ENCODE measurements at regions not wholly inside any gene's neighbourhood (a gene's known extent, or its start where the extent isn't known, plus 50 kb on each side); places are given as distances from the start of the nearest gene placed in this dataset.
"Not testable (repeated sequence)": the region's sequence is repeated elsewhere in the genome, so short reads cannot be mapped to it uniquely, and the experiment has no call there.

- not testable (repeated sequence) for H3K27me3 ChIP-seq (ENCODE audit: control insufficient read depth, insufficient read depth, low read length); H3K4me1 ChIP-seq (ENCODE audit: control insufficient read depth, insufficient read depth, low read length)
Observed at GRCh38 chr7:149930374-149931068, 56.8 kb downstream of the ATP6V0E2 start.

GRCh38 chr7:149933776-149934175 lies 60.0 kb downstream of the ATP6V0E2 start:
- not testable (repeated sequence) for H3K9ac ChIP-seq (ENCODE audit: low read depth, low read length); H3K9me3 ChIP-seq (ENCODE audit: control insufficient read depth, insufficient read depth, low read length)

More at GRCh38 chr7:149930374-149931068, 56.8 kb downstream of the ATP6V0E2 start:
- not testable (repeated sequence) for H3K27ac ChIP-seq (ENCODE audit: low read depth, low read length); H3K36me3 ChIP-seq (ENCODE audit: control insufficient read depth, insufficient read depth, low read length); H3K9me3 ChIP-seq (ENCODE audit: control insufficient read depth, insufficient read depth, low read length); H3K9ac ChIP-seq (ENCODE audit: low read depth, low read length); H3K4me3 ChIP-seq (ENCODE audit: low read depth, low read length)

DNA sequence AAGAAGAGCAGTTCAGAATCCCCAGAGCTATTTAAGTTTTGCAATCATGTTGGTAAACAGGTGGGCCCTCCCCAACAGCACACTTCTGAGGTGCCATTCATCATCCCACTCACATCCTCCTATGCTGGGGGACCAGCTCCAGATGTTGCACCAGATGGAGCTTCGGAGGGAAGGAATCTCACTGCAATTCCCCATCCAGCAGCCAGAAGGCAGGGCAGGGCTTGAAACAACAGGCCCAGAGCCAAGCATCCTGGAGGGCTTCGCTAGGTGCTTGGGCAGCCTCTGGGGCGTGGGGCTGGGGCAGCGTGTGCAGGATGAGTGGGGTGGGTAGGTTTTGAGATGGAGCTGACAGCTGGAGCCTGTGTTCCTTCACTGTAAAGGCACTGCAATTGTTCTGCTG lies 73.6 kb downstream of the ATP6V0E2 start:
- H3K4me1 ChIP-seq (ENCODE audit: control insufficient read depth, insufficient read depth, low read length); H3K36me3 ChIP-seq (ENCODE audit: control insufficient read depth, insufficient read depth, low read length); H3K27me3 ChIP-seq (ENCODE audit: control insufficient read depth, insufficient read depth, low read length); H3K4me3 ChIP-seq (ENCODE audit: low read depth, low read length); H3K9me3 ChIP-seq (ENCODE audit: control insufficient read depth, insufficient read depth, low read length); H3K9ac ChIP-seq (ENCODE audit: low read depth, low read length); H3K27ac ChIP-seq (ENCODE audit: low read depth, low read length): not testable (repeated sequence)

More at GRCh38 chr7:149933776-149934175, 60.0 kb downstream of the ATP6V0E2 start:
- not testable (repeated sequence) for H3K27me3 ChIP-seq (ENCODE audit: control insufficient read depth, insufficient read depth, low read length); H3K27ac ChIP-seq (ENCODE audit: low read depth, low read length); H3K4me3 ChIP-seq (ENCODE audit: low read depth, low read length); H3K36me3 ChIP-seq (ENCODE audit: control insufficient read depth, insufficient read depth, low read length); H3K4me1 ChIP-seq (ENCODE audit: control insufficient read depth, insufficient read depth, low read length)

DNA sequence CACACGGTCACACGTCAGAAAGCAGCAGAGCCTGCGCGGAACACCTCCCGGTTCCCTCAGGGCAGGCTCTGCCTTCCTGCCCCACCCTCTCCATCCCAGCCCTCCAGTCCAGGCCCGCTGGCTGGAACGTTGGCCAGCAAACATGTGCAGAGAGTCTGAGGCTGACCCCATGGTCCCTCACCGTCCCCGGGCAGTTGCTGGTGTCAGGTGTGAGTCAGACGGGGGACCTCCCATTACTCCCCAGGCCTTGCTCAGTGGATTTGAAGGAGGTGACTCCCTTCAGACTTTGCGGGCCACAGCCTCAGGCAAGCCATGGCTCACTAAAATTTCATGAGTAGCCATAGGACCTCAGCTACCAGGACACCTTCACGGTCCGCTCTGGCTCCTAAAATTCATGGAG lies 74.7 kb downstream of the ATP6V0E2 start:
- not testable (repeated sequence) for H3K27me3 ChIP-seq (ENCODE audit: control insufficient read depth, insufficient read depth, low read length); H3K9ac ChIP-seq (ENCODE audit: low read depth, low read length); H3K4me3 ChIP-seq (ENCODE audit: low read depth, low read length); H3K4me1 ChIP-seq (ENCODE audit: control insufficient read depth, insufficient read depth, low read length); H3K36me3 ChIP-seq (ENCODE audit: control insufficient read depth, insufficient read depth, low read length); H3K9me3 ChIP-seq (ENCODE audit: control insufficient read depth, insufficient read depth, low read length); H3K27ac ChIP-seq (ENCODE audit: low read depth, low read length)

DNA sequence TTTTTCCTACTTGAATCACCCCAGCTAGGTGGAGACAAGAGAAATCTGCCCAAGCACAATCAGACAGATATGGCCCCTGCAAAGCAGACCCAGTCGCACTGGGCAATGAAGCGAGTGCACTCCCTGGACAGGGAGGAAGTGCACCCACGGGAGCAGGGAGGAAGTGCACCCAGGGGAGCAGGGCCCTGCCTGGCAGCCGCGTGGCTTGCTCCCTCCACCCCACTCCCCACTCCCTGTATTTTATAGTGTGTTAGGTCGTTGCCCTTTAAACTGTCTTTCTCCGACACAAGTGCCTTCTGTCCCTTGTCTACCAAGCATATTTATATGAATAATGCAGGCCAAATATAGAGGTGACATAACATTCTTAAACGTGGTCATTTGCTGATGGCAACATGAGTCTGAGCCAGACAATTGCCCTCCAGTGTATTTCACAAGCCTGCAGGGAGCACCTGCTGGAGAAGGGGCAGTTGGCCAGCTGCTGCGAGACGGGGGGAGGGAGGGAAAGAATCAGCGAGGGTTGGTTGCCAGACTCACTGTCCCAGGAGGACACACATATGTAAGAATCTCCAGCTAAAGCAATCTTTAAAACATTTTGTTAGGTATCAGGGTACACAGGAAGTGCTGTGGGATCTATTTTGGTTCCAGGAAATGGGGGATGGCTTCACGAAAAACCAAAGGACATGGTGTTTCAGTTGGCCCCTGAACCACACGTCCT lies 76.3 kb downstream of the ATP6V0E2 start:
- not testable (repeated sequence) for H3K9ac ChIP-seq (ENCODE audit: low read depth, low read length); H3K4me3 ChIP-seq (ENCODE audit: low read depth, low read length); H3K36me3 ChIP-seq (ENCODE audit: control insufficient read depth, insufficient read depth, low read length); H3K27ac ChIP-seq (ENCODE audit: low read depth, low read length); H3K4me1 ChIP-seq (ENCODE audit: control insufficient read depth, insufficient read depth, low read length); H3K27me3 ChIP-seq (ENCODE audit: control insufficient read depth, insufficient read depth, low read length); H3K9me3 ChIP-seq (ENCODE audit: control insufficient read depth, insufficient read depth, low read length)

DNA sequence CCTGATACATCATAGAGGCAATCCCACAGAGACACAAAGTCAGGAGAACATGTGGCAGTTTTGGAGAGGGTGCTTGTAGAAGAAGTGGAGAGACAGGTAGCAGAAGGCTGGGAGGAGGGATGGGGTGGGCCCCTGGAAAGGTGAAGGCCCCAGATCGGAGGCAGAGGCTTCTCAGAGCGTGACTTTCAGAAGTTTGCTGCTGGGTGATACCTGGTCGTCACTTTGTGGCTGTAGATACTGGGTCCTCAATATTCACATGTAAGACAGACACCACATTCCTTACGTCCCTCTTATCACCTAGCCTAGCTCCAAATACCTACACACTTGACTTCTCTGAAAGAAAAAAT lies 76.8 kb downstream of the ATP6V0E2 start:
- H3K27me3 ChIP-seq (ENCODE audit: control insufficient read depth, insufficient read depth, low read length); H3K4me1 ChIP-seq (ENCODE audit: control insufficient read depth, insufficient read depth, low read length); H3K36me3 ChIP-seq (ENCODE audit: control insufficient read depth, insufficient read depth, low read length); H3K4me3 ChIP-seq (ENCODE audit: low read depth, low read length); H3K27ac ChIP-seq (ENCODE audit: low read depth, low read length); H3K9me3 ChIP-seq (ENCODE audit: control insufficient read depth, insufficient read depth, low read length); H3K9ac ChIP-seq (ENCODE audit: low read depth, low read length): not testable (repeated sequence)

- not testable (repeated sequence) for H3K27ac ChIP-seq (ENCODE audit: low read depth, low read length); H3K9ac ChIP-seq (ENCODE audit: low read depth, low read length); H3K4me1 ChIP-seq (ENCODE audit: control insufficient read depth, insufficient read depth, low read length); H3K27me3 ChIP-seq (ENCODE audit: control insufficient read depth, insufficient read depth, low read length); H3K9me3 ChIP-seq (ENCODE audit: control insufficient read depth, insufficient read depth, low read length); H3K4me3 ChIP-seq (ENCODE audit: low read depth, low read length); H3K36me3 ChIP-seq (ENCODE audit: control insufficient read depth, insufficient read depth, low read length)
Observed at GRCh38 chr7:149951579-149951978, 77.8 kb downstream of the ATP6V0E2 start.

- H3K4me3 ChIP-seq (ENCODE audit: low read depth, low read length); H3K9ac ChIP-seq (ENCODE audit: low read depth, low read length); H3K9me3 ChIP-seq (ENCODE audit: control insufficient read depth, insufficient read depth, low read length); H3K4me1 ChIP-seq (ENCODE audit: control insufficient read depth, insufficient read depth, low read length); H3K27ac ChIP-seq (ENCODE audit: low read depth, low read length); H3K27me3 ChIP-seq (ENCODE audit: control insufficient read depth, insufficient read depth, low read length); H3K36me3 ChIP-seq (ENCODE audit: control insufficient read depth, insufficient read depth, low read length): not testable (repeated sequence)
Observed at GRCh38 chr7:149958880-149959279, 85.1 kb downstream of the ATP6V0E2 start.

GRCh38 chr7:149960863-149961262 lies 87.1 kb downstream of the ATP6V0E2 start:
- H3K27me3 ChIP-seq (ENCODE audit: control insufficient read depth, insufficient read depth, low read length); H3K36me3 ChIP-seq (ENCODE audit: control insufficient read depth, insufficient read depth, low read length); H3K27ac ChIP-seq (ENCODE audit: low read depth, low read length); H3K4me3 ChIP-seq (ENCODE audit: low read depth, low read length); H3K9me3 ChIP-seq (ENCODE audit: control insufficient read depth, insufficient read depth, low read length); H3K4me1 ChIP-seq (ENCODE audit: control insufficient read depth, insufficient read depth, low read length); H3K9ac ChIP-seq (ENCODE audit: low read depth, low read length): not testable (repeated sequence)

GRCh38 chr7:149961878-149962277 lies 88.1 kb downstream of the ATP6V0E2 start:
- H3K9me3 ChIP-seq (ENCODE audit: control insufficient read depth, insufficient read depth, low read length); H3K4me3 ChIP-seq (ENCODE audit: low read depth, low read length); H3K27me3 ChIP-seq (ENCODE audit: control insufficient read depth, insufficient read depth, low read length); H3K27ac ChIP-seq (ENCODE audit: low read depth, low read length); H3K36me3 ChIP-seq (ENCODE audit: control insufficient read depth, insufficient read depth, low read length); H3K9ac ChIP-seq (ENCODE audit: low read depth, low read length); H3K4me1 ChIP-seq (ENCODE audit: control insufficient read depth, insufficient read depth, low read length): not testable (repeated sequence)

DNA sequence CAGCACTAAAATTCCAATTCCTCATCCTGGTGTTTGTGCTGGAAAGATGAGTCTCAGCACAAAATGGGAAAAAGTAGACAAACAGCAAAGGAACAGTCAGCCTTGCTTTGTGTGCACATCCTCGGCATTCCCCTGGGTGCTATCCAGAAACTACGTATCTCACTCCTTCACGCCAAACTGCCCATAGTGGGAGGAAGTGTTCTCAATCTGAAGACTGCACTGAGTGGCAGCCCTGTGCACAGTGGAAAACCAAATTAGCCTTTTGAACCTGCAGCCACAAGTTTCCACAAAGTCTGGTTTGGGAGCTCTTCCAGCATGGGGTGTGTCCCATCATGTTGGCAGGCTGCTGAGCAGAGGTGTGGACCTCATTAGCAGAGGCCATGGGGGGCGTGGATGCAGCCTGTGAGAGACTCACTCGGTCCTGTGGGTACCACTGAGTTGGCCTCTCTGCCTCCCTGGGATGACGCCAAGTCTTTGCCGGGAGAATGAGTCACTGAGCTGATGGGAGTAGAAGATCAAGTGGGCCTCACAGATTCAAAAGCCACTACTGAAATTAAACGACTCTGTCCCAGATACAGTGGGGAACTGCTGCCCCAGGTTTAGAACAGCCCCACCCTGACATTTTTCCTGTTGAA lies 89.0 kb downstream of the ATP6V0E2 start:
- H3K4me1 ChIP-seq (ENCODE audit: control insufficient read depth, insufficient read depth, low read length); H3K9ac ChIP-seq (ENCODE audit: low read depth, low read length); H3K36me3 ChIP-seq (ENCODE audit: control insufficient read depth, insufficient read depth, low read length); H3K27ac ChIP-seq (ENCODE audit: low read depth, low read length); H3K9me3 ChIP-seq (ENCODE audit: control insufficient read depth, insufficient read depth, low read length); H3K27me3 ChIP-seq (ENCODE audit: control insufficient read depth, insufficient read depth, low read length); H3K4me3 ChIP-seq (ENCODE audit: low read depth, low read length): not testable (repeated sequence)

Data from HUES48 (cell line).